ENCODE measurements at regions not wholly inside any gene's neighbourhood (a gene's known extent, or its start where the extent isn't known, plus 50 kb on each side); places are given as distances from the start of the nearest gene placed in this dataset.

DNA sequence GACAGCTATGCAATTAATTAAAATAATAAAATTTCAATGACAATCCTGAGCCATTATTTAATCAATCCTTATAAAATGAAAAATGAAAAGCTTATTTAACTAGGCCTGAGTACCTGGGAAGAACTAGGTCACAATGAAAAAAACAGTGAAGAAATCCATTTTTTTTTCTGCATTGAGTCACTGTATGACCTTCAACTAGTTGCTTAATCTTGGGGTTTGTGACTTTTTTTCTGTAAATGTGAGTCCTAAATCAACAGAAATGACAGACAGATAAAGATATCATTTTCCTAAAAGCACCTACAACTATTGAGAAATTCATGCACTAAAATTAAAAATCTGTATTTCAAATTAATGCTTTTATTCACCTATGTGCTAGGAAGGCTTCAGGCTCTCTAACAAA lies 96.8 kb downstream of the TMEM26 start:
- H3K4me1 Mint-ChIP-seq (ENCODE audit: low read depth, unreplicated experiment) = no peaks in the 10 kb centered on the region
- H3K27ac Mint-ChIP-seq (ENCODE audit: unreplicated experiment) = no peak overlapping the region
- no peak overlapping the region for H3K4me3 Mint-ChIP-seq (ENCODE audit: unreplicated experiment)
- H3K27me3 Mint-ChIP-seq (ENCODE audit: unreplicated experiment) = no peaks in the 10 kb centered on the region
- no peak for TF ChIP-seq CTCF (IDR thresholded peaks at IDR 0.05; ENCODE audit: partially characterized antibody, unreplicated experiment)
- DNase-seq = no peak
- no peaks in the 10 kb centered on the region for H3K9me3 Mint-ChIP-seq (ENCODE audit: unreplicated experiment)
- no peaks in the 10 kb centered on the region for H3K36me3 Mint-ChIP-seq (ENCODE audit: unreplicated experiment)

GRCh38 chr10:61355211-61355610 lies 98.0 kb downstream of the TMEM26 start:
- Mint-ChIP-seq H3K27ac (ENCODE audit: unreplicated experiment) (no peak overlapping the region), H3K36me3 (ENCODE audit: unreplicated experiment) (no peaks in the 10 kb centered on the region), H3K27me3 (ENCODE audit: unreplicated experiment) (no peaks in the 10 kb centered on the region), H3K4me1 (ENCODE audit: low read depth, unreplicated experiment) (no peaks in the 10 kb centered on the region), H3K4me3 (ENCODE audit: unreplicated experiment) (no peak overlapping the region), H3K9me3 (ENCODE audit: unreplicated experiment) (no peaks in the 10 kb centered on the region)
- no peak for DNase-seq
- no peak for TF ChIP-seq CTCF (IDR thresholded peaks at IDR 0.05; ENCODE audit: partially characterized antibody, unreplicated experiment)

DNA sequence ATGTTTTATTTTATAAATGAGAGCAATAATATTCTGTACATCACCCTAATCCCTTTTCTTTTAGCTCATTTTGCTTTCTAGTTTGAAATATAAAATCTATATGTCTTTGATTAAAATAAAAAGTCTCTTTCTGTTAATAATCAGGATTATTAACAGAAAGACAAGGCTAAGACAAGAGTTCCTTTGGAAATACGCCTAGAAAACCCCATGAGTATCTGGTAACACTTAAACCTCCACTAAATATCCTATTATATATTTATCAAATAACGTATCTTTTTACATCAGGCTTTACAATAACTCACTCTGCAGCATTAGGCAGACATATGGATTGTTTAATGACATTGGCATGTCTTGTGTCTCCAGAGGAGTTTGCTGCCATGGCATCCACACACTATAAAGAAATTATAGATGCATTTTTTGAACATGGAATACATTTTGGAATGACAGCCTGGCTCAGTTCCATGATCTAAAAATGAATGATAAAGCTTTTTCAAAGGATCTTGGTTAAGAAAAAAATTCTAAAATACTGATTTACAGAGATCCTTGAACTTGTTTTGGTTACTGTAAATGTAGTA lies 98.7 kb downstream of the TMEM26 start:
- Mint-ChIP-seq H3K27me3 (ENCODE audit: unreplicated experiment) (no peaks in the 10 kb centered on the region), H3K36me3 (ENCODE audit: unreplicated experiment) (no peaks in the 10 kb centered on the region), H3K9me3 (ENCODE audit: unreplicated experiment) (no peaks in the 10 kb centered on the region), H3K27ac (ENCODE audit: unreplicated experiment) (no peak overlapping the region), H3K4me3 (ENCODE audit: unreplicated experiment) (no peak overlapping the region), H3K4me1 (ENCODE audit: low read depth, unreplicated experiment) (no peaks in the 10 kb centered on the region)
- TF ChIP-seq CTCF (IDR thresholded peaks at IDR 0.05; ENCODE audit: partially characterized antibody, unreplicated experiment) = no peak
- DNase-seq = no peak

DNA sequence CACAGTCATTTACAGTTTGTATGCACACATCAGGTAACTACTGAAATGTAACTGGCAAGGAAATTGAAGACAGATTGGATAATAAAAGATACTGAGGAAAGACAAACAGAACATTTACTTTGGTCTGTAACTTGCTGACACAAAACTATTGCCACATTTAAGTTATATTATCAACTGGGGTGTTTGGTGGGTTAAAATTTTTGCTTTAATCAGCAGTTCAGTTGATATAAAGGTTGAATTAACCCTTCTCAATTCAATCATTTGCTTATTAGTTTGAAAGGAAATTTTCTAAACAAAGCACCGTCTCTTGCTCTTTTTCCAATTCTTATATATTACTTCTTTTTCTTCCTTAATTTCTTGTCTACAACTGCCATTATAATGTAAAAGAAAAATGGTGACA lies 102.4 kb downstream of the TMEM26 start:
- H3K36me3 Mint-ChIP-seq (ENCODE audit: unreplicated experiment) = no peaks in the 10 kb centered on the region
- H3K9me3 Mint-ChIP-seq (ENCODE audit: unreplicated experiment) = no peaks in the 10 kb centered on the region
- H3K27ac Mint-ChIP-seq (ENCODE audit: unreplicated experiment) = no peak overlapping the region
- H3K4me1 Mint-ChIP-seq (ENCODE audit: low read depth, unreplicated experiment) = no peaks in the 10 kb centered on the region
- no peak for TF ChIP-seq CTCF (IDR thresholded peaks at IDR 0.05; ENCODE audit: partially characterized antibody, unreplicated experiment)
- DNase-seq = no peak
- no peak overlapping the region for H3K4me3 Mint-ChIP-seq (ENCODE audit: unreplicated experiment)
- H3K27me3 Mint-ChIP-seq (ENCODE audit: unreplicated experiment) = no peaks in the 10 kb centered on the region

- Mint-ChIP-seq H3K27ac (ENCODE audit: unreplicated experiment) (no peak overlapping the region), H3K4me1 (ENCODE audit: low read depth, unreplicated experiment) (no peaks in the 10 kb centered on the region)
- no peak for TF ChIP-seq CTCF (IDR thresholded peaks at IDR 0.05; ENCODE audit: partially characterized antibody, unreplicated experiment)
These were observed 103.1 kb downstream of the TMEM26 start for GRCh38 chr10:61350068-61350467.

More at GRCh38 chr10:61350068-61350467, 103.1 kb downstream of the TMEM26 start:
- no peaks in the 10 kb centered on the region for H3K27me3 Mint-ChIP-seq (ENCODE audit: unreplicated experiment)
- DNase-seq = no peak
- H3K4me3 Mint-ChIP-seq (ENCODE audit: unreplicated experiment) = no peak overlapping the region
- H3K9me3 Mint-ChIP-seq (ENCODE audit: unreplicated experiment) = no peaks in the 10 kb centered on the region
- H3K36me3 Mint-ChIP-seq (ENCODE audit: unreplicated experiment) = no peaks in the 10 kb centered on the region
